Fibroblast of lung (primary cell): ENCODE measurements at regions not wholly inside any gene's neighbourhood (a gene's known extent, or its start where the extent isn't known, plus 50 kb on each side); places are given as distances from the start of the nearest gene placed in this dataset.

ENCODE experiments used
- CTCF ChIP-seq, 2 donors: IDR thresholded peaks in 1 of 2; conservative IDR thresholded peaks in 1 of 2; 1 replicate in 1 of 2; 2 replicates in 1 of 2; pipeline ENCODE4 v1.5.1; 2011 to 2012; ENCODE audit warnings: low read length in 2 of 2, control low read depth in 1 of 2, inconsistent platforms in 1 of 2, low read depth in 1 of 2, mild to moderate bottlenecking in 1 of 2
- EZH2 ChIP-seq: IDR thresholded peaks from 2 replicates; pipeline ENCODE4 v1.5.1; 2012; ENCODE audit warnings: low read length, control low read depth, mild to moderate bottlenecking; ENCODE audit errors: missing control alignments

- no peak for TF ChIP-seq CTCF (conservative IDR thresholded peaks at IDR 0.05 in 1 of 2, IDR thresholded peaks at IDR 0.05 in 1 of 2; ENCODE audit: low read depth in 1 of 2, low read length in 2 of 2)
- no peak for TF ChIP-seq EZH2
Measured at GRCh38 chr2:118693287-118693822, 154.1 kb downstream of the EN1 start.
